AG04450 (cell line): ENCODE measurements at regions not wholly inside any gene's neighbourhood (a gene's known extent, or its start where the extent isn't known, plus 50 kb on each side); places are given as distances from the start of the nearest gene placed in this dataset.

Experiments
- CTCF ChIA-PET: fragments of 300-600, 350-600 bp; formaldehyde crosslinking; extraction: SDS; loops from one replicate; lab custom pipeline; 2022; ENCODE audit warnings: antibody characterized with exemption, inconsistent platforms; lab: Charles Lee
- POLR2A ChIA-PET: fragments of 350-600 bp; formaldehyde crosslinking; extraction: SDS; loops from one replicate; lab custom pipeline; 2021; ENCODE audit warnings: antibody characterized with exemption, inconsistent platforms; lab: Yijun Ruan, JAX
- DNase-seq: peaks from one replicate; pipeline ENCODE4 v3.0.0-alpha.2; 2011; ENCODE audit warnings: low read depth, low spot score
- H3K27ac ChIP-seq: one replicate; pipeline ENCODE4 v1.5.1; 2012; ENCODE audit warnings: low read depth, low read length, control low read depth
- H3K27me3 ChIP-seq: one replicate; pipeline ENCODE4 v1.6.0; 2012; ENCODE audit warnings: low read length; ENCODE audit not compliant: control insufficient read depth, insufficient read depth
- H3K4me3 ChIP-seq: 2 replicates; pipeline ENCODE4 v1.5.1; 2011; ENCODE audit warnings: mild to moderate bottlenecking, low read depth, low read length, control low read depth
- H3K9me3 ChIP-seq: 2 replicates; pipeline ENCODE4 v1.5.1; 2012; ENCODE audit warnings: low read length; ENCODE audit not compliant: control insufficient read depth, insufficient read depth
- CTCF ChIP-seq: IDR thresholded peaks from 2 replicates; pipeline ENCODE4 v1.5.1; 2011; ENCODE audit warnings: low read depth, low read length, control low read depth, inconsistent platforms

DNA sequence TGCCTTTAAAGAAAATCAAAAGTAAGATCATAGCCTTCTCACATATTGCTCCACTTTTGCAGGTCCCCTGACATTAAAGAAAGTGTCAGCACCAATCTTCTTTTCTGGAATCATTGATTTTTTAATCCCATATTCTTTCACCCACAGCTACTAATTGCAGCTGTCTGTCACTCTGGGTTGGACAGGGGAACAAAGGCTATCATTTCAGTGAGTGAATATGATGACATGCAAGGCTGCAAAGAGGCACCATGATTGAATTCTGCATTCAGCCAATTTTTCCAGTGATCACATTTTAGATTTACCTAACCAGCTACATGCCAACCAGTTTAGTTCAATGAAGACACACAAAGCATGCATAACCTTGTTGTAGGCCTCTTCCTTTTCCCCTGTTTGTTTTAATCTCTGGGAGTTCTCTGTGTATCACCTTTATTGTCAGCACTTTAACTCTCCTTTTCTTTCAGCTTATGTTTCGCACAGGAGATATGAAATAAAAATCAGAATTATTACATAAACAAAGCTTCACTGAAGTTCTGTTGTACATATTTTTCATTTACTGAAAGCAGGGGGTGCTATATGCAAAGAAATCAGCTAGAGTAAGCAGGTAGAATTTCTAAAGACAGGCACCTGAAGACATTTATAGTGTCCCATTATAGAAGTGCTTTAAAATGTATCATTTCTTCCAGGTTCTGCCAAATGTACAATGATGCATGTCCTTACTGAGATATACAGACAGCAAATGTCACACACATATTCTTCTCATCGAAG lies 584.8 kb downstream of the PLA2G4A start:
- Histone ChIP-seq H3K27ac (no peak overlapping the region), H3K4me3 (no peak overlapping the region), H3K27me3 (no peaks in the 10 kb centered on the region), H3K9me3 (no peaks in the 10 kb centered on the region)
- TF ChIP-seq CTCF, result peak; percentile 35; the same call in 1 of the 2 replicates
- no peak for DNase-seq
- CTCF ChIA-PET, result interaction anchor here (0.6 to 1.1 kb wide), 4 partner anchors 8 to 1672 kb away, joined by 3 to 5 read pairs (median 3); no protein-coding TSS in a partner anchor
- POLR2A ChIA-PET, result no interaction called here

GRCh38 chr1:187415065-187415464 lies 586.3 kb downstream of the PLA2G4A start:
- Histone ChIP-seq H3K9me3 (no peaks in the 10 kb centered on the region), H3K4me3 (no peak overlapping the region), H3K27me3 (no peaks in the 10 kb centered on the region), H3K27ac (no peak overlapping the region)
- CTCF ChIA-PET, result no interaction called here
- DNase-seq, result no peak
- POLR2A ChIA-PET, result no interaction called here
- no peak for TF ChIP-seq CTCF

DNA sequence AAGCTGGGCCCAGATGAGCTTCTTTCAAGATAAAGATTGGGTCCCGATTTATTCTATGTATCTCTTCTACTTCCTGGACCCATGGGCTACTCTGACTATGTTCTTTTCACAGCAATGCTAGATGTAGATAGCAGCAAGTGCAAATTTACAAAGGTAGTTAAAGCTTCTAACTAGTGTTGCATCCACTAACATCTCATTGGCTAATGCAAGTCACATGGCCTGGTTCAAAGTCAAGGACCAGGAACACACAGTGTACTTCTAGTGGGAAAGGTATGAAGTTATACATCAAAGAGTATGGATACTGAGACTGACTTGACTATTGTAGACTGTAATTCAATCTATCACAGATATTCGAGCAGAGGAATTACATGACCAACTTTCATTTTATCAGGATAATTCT lies 588.8 kb downstream of the PLA2G4A start:
- ChIA-PET CTCF (no interaction called here), POLR2A (no interaction called here)
- DNase-seq, result no peak
- no peaks in the 10 kb centered on the region for H3K9me3 ChIP-seq
- no peak for TF ChIP-seq CTCF
- no peaks in the 10 kb centered on the region for H3K27me3 ChIP-seq
- H3K4me3 ChIP-seq, result no peak overlapping the region
- no peak overlapping the region for H3K27ac ChIP-seq

GRCh38 chr1:187433598-187433997 lies 604.8 kb downstream of the PLA2G4A start:
- Histone ChIP-seq H3K4me3 (no peak overlapping the region), H3K27me3 (no peaks in the 10 kb centered on the region), H3K27ac (no peak overlapping the region), H3K9me3 (no peaks in the 10 kb centered on the region)
- ChIA-PET CTCF (interaction anchor here (1.8 kb wide), 1 partner anchor 169 kb away, joined by 6 read pairs; no protein-coding TSS in a partner anchor), POLR2A (no interaction called here)
- DNase-seq, result peak; percentile 13
- TF ChIP-seq CTCF, result no peak

GRCh38 chr1:187442603-187443002 lies 613.9 kb downstream of the PLA2G4A start:
- no peak for TF ChIP-seq CTCF
- Histone ChIP-seq H3K27ac (no peak overlapping the region), H3K27me3 (no peaks in the 10 kb centered on the region), H3K4me3 (no peak overlapping the region), H3K9me3 (no peaks in the 10 kb centered on the region)
- ChIA-PET POLR2A (no interaction called here), CTCF (no interaction called here)
- DNase-seq, result no peak
